ENCODE measurements at regions not wholly inside any gene's neighbourhood (a gene's known extent, or its start where the extent isn't known, plus 50 kb on each side); places are given as distances from the start of the nearest gene placed in this dataset.

- TF ChIP-seq CTCF (IDR thresholded peaks at IDR 0.05) (no peak), POLR2A (IDR thresholded peaks at IDR 0.05) (no peak)
These were observed 129.2 kb upstream of the TENT5A start for GRCh38 chr6:81881660-81882059.
